GM19239 (cell line): ENCODE measurements at regions not wholly inside any gene's neighbourhood (a gene's known extent, or its start where the extent isn't known, plus 50 kb on each side); places are given as distances from the start of the nearest gene placed in this dataset.
"Not testable (repeated sequence)": the region's sequence is repeated elsewhere in the genome, so short reads cannot be mapped to it uniquely, and the experiment has no call there.

ENCODE experiments used
- DNase-seq: peaks from one replicate; pipeline ENCODE4 v3.0.0; 2011; ENCODE audit warnings: low spot score; ENCODE audit not compliant: insufficient read length
- FAIRE-seq: peaks from 2 replicates; lab custom pipeline; 2011; peaks lifted over from hg19 to GRCh38; lab: Jason Lieb, UNC

GRCh38 chr9:111276431-111277128 is 53.4 kb downstream of the OR2K2 start:
- DNase-seq (no peak), FAIRE-seq (no peak)

GRCh38 chr9:111274737-111275136 is 55.3 kb downstream of the OR2K2 start:
- FAIRE-seq (no peak), DNase-seq (no peak)

GRCh38 chr9:111272581-111272980 is 57.4 kb downstream of the OR2K2 start:
- FAIRE-seq, result no peak
- no peak for DNase-seq

GRCh38 chr9:111271481-111272080 is 58.4 kb downstream of the OR2K2 start:
- FAIRE-seq (no peak), DNase-seq (no peak)

GRCh38 chr9:111271047-111271446 is 59.0 kb downstream of the OR2K2 start:
- DNase-seq, result no peak
- no peak for FAIRE-seq

- FAIRE-seq, DNase-seq: not testable (repeated sequence)
Observed at GRCh38 chr9:111266024-111266423, 64.0 kb downstream of the OR2K2 start.

GRCh38 chr9:111263116-111263515 is 66.9 kb downstream of the OR2K2 start:
- no peak for DNase-seq
- FAIRE-seq, result no peak

- DNase-seq, result no peak
- FAIRE-seq, result no peak
Observed at GRCh38 chr9:111258875-111259271, 71.2 kb downstream of the OR2K2 start.

GRCh38 chr9:111258209-111258874 is 71.7 kb downstream of the OR2K2 start:
- DNase-seq (no peak), FAIRE-seq (no peak)

- FAIRE-seq (no peak), DNase-seq (no peak)
Observed at GRCh38 chr9:111253742-111254437, 76.1 kb downstream of the OR2K2 start.

GRCh38 chr9:111250875-111251842 is 78.9 kb downstream of the OR2K2 start:
- DNase-seq, result no peak
- no peak for FAIRE-seq

- FAIRE-seq, result no peak
- DNase-seq, result no peak
Observed at GRCh38 chr9:111237447-111237846, 92.6 kb downstream of the OR2K2 start.

GRCh38 chr9:111236332-111236731 is 93.7 kb downstream of the OR2K2 start:
- FAIRE-seq (no peak), DNase-seq (no peak)

GRCh38 chr9:111233963-111234362 is 96.1 kb downstream of the OR2K2 start:
- FAIRE-seq (no peak), DNase-seq (no peak)

- FAIRE-seq (no peak), DNase-seq (no peak)
Observed at GRCh38 chr9:111232997-111233790, 96.8 kb downstream of the OR2K2 start.

- FAIRE-seq, result no peak
Observed at GRCh38 chr9:111231801-111232580, 98.0 kb downstream of the OR2K2 start.

GRCh38 chr9:111222757-111223156 is 107.3 kb downstream of the OR2K2 start:
- DNase-seq (no peak), FAIRE-seq (no peak)

More at GRCh38 chr9:111231801-111232580, 98.0 kb downstream of the OR2K2 start:
- DNase-seq, result no peak

GRCh38 chr9:111212874-111213273 is 117.2 kb downstream of the OR2K2 start:
- FAIRE-seq, result no peak

More at GRCh38 chr9:111212874-111213273, 117.2 kb downstream of the OR2K2 start:
- no peak for DNase-seq
